Pulmonary artery endothelial cell (primary cell): ENCODE measurements at regions not wholly inside any gene's neighbourhood (a gene's known extent, or its start where the extent isn't known, plus 50 kb on each side); places are given as distances from the start of the nearest gene placed in this dataset.

Source experiments
- DNase-seq: peaks from one replicate; pipeline ENCODE4 v3.0.0-alpha.2; 2011; ENCODE audit warnings: low read depth, low spot score

DNA sequence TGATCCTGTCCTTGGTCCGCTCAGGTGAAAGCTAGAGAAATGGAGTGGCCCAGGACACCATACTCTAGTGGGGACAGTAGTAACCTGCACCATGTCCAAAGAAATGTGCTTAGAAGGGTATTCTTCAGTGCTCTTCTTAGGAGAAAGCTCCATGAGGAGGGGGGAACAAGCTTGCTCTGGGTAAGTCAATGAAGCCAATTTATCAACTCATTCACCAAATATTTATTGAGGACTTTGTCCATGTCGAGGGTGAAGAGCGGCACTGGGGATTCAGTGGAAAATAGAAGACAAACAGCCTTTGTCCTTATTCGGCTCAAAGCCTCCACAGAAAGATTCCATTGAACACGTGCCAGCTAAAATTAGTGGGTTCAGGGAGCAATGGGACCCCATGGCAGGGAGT, 677.8 kb downstream of the BCL11B start:
- DNase-seq: no peak

- no peak for DNase-seq
Measured at GRCh38 chr14:98598576-98598975, 673.4 kb downstream of the BCL11B start.

DNA sequence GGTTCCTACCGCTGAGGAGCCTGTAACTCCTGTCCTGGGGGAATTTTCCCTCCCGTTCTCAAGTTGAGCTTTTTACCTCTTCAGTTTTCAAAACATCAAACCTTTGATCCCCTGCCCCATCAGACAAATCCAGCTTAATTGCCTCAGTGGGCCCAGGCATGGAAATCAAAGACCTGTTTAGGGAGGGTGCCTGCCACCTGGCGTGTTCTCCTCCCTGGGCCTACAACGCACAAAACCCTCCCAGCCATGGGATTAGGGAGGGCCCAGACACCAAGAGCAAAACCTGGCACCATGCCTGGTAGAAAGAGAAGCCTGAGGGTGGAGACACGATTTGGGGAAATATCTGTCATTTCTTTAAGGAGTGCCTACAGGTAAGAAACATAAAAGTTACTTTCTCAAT, 672.9 kb downstream of the BCL11B start:
- no peak for DNase-seq

DNA sequence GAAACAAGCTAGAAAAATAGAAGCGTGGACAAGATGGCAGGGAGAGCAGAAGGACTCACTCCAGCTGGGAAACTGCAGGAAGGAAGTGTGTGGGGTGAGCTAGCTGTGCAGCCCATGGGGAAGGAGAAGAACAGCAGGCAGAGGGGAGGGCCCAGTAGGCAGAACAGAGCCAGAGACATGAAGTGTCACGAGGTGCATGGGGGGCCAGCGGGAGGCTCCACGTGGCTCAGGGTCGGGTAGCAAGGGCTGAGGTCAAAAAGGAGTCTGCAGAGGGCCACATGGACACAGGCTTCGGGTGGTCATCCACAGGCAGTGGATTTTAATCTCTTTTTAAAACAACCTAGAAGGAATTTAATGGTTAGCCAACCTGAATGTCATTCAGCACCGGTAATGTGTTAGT, 669.0 kb downstream of the BCL11B start:
- DNase-seq: no peak

DNA sequence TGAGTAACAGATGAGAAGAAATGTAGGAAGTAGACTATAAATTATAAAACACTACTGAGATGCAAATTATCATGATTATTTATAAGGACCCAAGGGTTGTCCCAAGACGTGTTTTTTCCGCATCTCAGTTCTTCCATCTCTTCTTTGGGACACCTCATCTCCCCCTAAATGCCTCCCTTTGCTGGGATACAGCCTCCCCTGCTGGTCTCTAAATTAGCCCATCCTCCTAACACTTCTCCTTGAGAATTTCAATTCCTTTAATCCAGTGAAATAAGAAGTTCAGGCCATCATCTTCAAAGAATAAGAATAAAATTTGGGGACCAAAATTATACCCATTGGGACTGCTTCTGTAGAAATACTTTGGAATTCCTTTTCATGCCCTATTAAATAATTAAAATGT, 667.0 kb downstream of the BCL11B start:
- no peak for DNase-seq

DNA sequence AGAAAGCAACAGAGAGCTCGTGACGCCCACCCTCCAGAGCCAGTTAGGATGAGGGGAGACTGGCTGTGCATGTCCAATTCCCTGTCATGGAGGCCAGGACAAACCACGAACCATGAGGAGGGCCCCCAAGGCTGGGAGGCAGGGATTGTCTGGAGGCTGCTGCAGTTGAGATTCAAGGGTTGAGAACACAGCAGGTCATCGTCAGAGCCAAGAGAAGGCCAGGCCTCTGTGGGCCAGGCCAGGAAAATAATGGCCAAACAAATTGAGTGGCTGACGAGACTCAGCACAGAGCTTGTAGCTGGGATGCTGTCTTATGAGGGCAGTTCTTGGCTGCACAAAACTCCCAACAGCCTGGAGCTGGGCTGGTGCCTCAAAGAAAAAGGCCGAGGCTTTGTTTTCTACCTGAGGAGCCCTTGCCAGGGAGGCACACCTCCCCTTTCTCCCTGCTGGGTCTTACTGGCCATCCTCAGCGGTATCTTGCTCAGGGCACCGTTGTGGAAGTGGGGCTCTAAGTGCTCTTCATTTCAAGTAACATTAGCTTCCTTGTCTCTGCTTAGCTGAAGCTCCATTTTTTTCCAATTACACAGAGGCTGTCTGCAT, 665.9 kb downstream of the BCL11B start:
- no peak for DNase-seq

DNA sequence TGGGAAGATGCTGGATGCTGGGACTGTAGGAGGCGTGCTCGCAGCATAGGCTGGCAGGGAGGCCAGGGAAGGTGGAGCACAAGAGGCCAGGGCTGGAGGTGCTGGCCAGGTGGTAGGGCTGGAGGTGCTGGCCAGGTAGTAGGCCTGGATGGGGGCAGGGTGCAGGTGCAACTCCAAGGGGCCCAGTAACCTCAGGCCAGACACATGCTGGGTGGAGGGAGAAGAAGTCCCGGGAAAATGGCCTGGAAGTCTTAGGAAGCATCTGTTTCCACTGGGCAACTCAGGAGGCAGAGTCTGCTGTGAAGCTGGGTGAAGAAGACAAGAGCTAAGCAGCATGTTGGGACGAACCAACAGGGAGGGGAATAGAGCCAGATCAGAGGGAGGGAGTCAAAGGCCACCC, 665.2 kb downstream of the BCL11B start:
- no peak for DNase-seq

- no peak for DNase-seq
Measured at GRCh38 chr14:98607341-98607910, 664.6 kb downstream of the BCL11B start.

DNA sequence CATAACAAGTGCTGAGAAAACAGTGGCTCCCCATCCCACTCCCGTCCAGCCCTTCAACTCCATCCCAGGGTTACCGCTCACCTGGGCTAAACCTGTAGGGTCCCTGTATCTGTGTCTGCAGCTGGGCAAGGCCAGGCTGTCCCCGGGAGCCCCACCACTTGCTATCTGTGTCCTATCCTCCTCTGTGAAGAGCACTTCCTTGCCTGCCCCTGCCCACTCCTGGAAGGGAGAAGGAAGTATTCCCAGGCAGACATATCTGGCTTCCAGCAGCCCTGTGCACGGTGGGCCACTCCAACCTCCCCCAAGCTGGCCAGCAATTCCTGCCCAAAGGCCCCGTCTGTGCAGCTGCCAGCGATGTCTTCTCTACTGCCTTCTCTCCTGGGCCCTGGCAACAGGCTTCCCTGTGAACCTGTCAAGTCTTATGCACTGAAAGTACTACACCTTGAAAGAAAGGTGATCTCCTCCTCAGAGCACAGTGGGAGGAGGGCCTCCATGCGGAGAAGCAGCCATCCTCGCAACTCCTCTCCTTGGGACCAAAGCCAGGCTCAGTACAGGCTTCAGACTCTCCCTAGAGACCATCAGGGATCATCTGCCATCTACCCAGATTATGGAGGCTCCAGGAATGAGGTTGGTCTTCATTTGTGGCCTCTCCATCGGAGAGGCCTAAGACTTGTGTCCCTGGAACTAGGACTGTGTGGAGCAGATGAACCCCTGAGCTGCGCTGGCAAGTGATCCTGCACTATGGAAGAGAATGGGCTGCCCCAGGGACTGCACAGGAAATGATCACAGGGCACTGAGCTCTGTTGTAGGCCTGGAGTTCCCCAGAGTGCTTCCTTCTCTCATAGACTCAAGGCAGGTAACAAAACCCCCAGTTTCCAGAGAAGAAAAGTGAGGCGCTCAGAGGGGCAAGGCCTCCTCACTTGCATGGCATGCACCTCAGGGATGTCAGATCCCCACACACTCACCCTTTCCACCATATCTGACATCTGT, 663.6 kb downstream of the BCL11B start:
- no peak for DNase-seq

DNA sequence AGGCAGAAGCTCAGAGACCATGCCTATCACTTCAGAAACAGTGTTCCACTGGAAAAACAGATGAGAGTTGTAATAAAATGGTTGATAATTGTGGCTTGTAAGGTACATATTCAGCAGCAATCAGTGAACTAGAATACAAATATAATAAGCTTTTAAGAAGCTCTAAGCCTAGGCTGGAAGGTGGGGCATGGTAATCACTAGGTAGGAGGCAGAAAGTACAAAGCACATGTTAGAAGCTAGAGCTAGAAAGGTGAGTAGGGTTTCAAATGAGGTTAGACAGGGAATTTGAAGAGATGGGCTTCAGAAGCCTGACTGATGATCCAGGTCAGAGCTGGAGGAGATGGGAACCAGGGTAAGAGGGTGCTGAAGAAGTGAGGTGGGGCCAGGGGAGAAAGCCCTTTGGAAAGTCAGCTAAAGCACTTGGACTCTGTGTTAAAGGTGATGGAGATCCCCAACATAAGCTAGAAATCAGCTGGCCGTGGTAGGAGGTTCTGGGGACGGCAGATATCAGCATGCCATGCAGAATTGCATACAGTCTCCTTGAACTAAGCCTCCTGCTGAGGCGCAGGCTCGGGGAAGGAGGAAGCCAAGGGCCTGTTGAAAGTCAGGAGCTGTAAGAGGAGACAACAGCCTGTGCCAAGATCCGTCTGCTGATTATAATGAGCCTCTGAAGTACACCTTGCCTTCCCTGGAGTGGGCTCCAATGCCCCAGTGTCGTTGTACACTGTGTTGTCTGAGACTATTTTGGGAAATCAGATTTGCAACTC, 659.4 kb downstream of the BCL11B start:
- no peak for DNase-seq

DNA sequence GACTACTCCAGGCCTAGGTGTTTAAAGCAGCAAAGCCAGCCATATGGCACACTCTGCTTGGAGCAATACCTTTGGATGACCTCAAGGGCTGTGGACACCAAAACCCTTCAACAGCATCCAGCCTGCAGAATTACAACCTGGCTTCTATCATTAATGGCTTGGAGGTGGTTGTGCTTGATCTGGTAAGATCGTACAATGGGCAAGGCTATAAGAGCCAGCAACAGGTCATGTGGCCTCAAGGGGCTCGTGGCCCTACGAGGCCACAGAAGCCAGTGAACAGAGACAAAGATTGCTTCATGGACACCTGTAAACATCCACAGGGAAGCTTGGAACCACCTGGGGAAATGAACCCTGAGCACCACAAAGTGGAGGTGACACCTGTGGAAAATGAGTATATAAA, 657.3 kb downstream of the BCL11B start:
- no peak for DNase-seq

DNA sequence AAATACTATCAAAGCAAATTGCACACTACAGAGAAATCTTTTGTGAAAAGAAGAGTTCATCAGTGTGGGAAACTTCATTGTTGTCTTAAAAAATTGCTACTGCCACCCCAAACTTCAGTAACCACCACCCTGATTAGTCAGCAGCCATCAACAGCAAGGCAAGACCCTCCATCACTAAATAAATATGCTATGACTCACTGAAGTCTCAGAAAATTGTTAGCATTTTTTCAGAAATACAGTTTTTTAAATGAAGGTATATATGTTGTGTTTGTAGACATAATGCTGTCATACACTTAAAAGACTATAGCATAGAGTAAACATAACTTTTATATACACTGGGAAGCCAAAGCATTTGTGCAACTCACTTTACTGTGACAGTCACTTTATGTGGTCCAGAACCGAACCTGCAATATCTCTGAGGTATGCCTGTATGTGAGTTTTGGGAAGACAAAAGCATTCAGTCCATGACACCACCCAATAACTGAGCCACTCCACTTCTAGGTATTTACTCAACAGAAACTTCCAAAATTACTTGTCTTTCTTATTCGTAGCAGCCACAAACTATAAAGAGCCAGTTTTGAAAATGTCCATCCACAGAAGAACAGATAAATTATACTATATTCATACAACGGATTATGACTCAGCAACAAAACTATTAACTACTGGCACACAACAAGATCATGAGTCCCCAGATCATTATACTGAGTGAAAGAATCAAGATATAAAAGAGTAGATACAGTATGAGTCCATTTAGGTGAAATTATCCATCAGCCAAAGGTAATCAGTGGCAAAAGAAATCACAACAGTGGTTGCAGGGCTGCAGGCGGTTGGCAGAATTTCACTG, 649.6 kb downstream of the BCL11B start:
- DNase-seq: no peak

GRCh38 chr14:98623788-98624415, 648.1 kb downstream of the BCL11B start:
- DNase-seq: no peak

DNA sequence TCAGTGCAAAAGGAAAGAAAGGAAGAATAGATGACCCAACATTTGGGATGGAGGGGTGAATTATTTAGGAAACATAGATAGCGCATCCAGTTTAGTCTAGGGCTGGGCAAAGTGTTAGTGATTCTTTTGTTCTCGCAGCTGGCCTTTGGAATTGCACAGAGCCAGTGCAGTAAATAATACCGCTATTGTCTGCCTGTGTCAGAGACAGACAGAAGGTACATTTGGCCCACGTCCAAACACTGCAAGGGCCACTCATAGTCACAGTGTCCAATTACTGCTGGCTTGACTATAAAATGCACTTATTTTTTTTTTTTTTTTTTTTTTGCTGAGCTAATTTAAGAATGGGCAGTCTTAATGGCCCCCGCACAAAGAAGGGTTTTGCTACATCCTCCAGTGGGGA, 638.6 kb downstream of the BCL11B start:
- DNase-seq: no peak

DNA sequence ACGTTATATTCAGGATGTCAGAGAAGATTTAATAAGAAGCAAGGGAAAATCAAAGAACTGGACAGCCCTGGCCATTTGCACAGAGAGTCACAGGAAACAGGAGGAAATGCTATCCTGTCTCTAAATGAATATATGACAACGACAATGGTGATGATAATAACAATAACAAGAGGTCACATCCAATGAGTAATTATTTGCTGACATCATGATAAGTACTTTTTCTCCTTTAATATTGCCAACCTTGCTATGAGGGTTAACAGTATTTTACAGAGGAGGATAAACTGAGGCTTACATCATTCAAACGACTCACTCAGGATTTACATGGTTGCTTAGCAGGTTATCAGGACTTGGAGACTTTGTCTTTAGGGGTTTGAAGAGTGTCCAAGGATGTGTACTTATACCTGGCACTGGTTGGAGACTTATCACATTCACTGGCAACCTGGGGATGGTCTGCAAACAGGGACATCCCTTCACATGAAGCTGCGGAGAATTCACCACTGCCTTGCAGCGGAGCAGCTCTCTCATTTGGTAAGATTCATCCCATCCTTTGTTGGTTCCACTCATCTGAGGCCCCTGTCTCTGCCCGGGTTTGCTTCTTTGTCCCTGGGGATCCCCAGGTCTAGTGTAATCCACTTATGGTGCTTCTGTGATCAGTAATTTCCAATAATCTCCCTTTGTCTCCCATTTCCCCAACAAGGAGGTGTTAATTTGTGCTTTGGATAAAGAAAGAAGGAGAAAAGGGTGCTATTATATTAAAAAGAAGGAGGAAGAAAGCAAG, 637.8 kb downstream of the BCL11B start:
- DNase-seq: no peak

GRCh38 chr14:98638366-98638765, 633.6 kb downstream of the BCL11B start:
- no peak for DNase-seq

DNA sequence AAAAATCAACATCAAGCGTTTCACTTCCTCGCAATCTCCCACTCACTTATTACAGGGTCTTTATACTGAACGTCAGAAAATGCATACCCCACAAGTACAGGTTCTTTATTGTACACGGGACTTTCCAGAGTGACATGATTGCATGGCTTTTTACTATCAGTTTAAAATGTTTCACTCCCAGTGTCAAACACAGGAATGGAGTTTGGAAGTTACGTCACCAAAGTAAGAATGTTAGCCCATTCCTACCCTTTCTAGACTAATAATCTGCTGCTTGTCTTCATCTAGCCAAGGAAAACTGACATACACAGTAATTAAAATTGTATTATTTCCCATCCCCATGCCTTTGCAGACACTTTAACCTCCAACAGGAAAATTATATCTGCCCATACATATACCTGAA, 624.2 kb downstream of the BCL11B start:
- no peak for DNase-seq

- no peak for DNase-seq
Measured at GRCh38 chr14:98651037-98651436, 621.0 kb downstream of the BCL11B start.

GRCh38 chr14:98665007-98665406, 607.0 kb downstream of the BCL11B start:
- no peak for DNase-seq

- no peak for DNase-seq
Measured at GRCh38 chr14:98666545-98666944, 605.5 kb downstream of the BCL11B start.
